H4 (cell line): ENCODE measurements at regions not wholly inside any gene's neighbourhood (a gene's known extent, or its start where the extent isn't known, plus 50 kb on each side); places are given as distances from the start of the nearest gene placed in this dataset.

Experiments used
- DNase-seq: peaks from one replicate; pipeline ENCODE4 v3.0.0-alpha.2; 2015; ENCODE audit warnings: low spot score

- no peak for DNase-seq
Measured at GRCh38 chr18:8458546-8459215, 150.6 kb upstream of the RAB12 start.

- no peak for DNase-seq
Measured at GRCh38 chr18:8460748-8461147, 148.5 kb upstream of the RAB12 start.

DNA sequence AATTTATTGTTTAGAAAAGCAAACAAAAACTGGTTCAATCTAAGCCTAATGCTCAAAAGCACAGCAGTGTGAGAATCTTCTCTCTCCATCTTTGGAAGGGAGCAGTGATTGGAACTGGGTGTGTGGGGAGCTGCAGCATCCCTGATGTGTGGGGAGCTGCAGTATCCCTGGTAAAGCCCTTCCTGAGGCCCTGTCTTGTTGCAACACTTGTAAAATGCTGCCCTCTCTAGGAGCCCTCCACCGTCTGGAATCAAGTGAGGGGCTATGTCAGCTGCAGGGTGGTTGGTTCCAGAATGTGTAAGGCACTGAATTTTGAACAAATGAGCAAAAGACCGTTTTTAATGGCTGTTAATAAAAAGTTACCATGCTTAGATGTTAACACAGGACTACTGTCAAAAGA lies 147.7 kb upstream of the RAB12 start:
- no peak for DNase-seq

DNA sequence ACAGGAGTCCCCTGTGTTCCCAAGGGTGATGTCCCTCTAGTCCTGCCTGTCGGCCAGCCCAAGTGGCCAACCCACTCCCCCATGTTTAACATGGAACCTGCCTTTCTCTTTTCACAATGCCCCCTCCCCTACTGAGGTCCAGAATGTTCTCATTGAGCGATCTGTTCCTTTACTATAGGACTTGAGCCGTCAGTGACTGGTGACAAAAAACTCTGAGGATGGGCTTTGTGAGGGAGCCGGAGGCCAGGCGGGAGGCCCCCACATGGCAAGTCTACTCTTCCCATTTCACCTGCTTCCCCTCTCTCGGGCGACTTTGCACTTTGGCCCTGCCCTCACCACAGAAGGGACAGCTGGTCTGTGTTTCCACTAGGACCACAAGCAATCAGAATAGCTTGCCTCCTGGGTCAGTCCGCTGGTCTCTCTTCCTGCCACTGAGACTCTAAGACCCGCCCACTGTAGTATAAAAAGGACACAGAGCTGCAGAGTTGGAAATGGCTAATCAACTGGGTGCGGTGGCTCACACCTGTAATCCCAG lies 146.5 kb upstream of the RAB12 start:
- no peak for DNase-seq

- DNase-seq = no peak
Measured at GRCh38 chr18:8463791-8464190, 145.4 kb upstream of the RAB12 start.

DNA sequence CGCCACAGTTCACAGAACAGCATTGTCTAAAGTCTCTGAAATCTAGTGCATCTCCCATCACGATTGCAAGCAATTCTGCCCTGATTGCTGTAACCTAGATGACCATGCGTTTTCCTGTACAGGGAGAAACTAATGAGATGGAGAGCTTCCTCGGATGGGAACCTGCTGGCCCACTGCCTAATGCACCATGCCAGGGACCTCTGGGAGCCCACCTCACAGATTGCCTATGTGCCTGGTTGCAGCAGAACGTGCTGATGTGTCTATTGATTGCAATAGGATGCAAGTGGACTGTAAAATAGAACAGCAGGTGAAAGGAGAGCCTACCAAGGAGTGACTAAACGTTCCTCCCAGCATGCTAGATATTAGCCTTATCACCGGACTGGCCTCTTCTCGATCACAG lies 141.0 kb upstream of the RAB12 start:
- DNase-seq = no peak

GRCh38 chr18:8468921-8469335 lies 140.3 kb upstream of the RAB12 start:
- DNase-seq = no peak

GRCh38 chr18:8469544-8470130 lies 139.6 kb upstream of the RAB12 start:
- DNase-seq = no peak

DNA sequence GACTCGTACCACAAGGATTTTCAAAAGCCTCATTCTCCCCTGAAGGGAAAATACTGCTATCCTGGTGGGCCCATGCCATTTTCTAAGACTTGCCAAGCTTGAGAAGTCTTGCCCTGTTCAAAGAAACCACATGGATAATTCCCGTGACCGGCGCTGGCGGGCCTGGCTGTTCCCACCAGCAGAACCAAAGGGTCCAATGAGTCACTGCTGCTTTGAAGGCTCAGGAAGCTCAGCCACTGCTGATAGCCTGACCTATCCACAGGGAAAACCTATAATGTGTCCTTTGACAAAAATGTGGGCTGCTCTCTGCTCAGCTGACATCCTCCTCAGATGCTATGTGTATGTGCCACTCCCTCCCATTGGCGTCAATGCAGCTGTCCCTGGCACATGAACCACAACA lies 137.9 kb upstream of the RAB12 start:
- DNase-seq = no peak

DNA sequence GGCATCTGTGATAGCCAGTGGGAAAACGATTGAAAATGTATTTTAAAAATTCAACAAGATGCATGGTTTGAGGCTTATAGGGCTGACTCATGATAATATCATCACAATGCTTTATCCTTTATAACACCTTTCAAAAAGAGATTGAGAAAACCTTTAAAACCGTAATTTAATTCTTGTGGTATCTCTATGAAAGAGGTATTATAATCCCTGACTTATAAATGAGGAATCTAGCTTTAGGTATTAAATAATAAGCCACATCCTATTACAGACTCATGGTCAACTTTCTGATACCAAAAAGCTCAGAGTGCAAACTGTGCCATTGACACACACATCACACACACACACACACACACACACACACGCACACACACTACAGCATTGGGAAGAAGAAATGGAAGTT lies 134.6 kb upstream of the RAB12 start:
- no peak for DNase-seq

DNA sequence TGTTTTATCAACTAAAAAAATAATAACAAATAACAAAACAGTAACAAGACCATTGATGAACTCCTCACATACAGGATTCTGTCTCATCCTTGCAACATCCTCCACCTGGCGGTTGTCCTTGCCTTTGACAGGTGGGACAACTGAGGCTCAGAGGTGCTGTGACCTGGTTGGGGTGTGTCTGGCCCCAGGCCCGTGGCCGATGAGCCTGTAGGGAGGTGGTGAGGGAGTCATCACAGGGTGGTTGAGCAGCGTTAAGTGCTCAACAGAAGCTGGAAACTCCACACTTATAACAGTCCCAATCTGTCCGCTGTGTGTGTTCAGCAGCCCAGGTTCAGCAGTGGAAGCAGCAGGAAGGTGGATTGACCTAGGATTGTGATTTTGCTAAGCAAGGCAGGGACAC lies 131.6 kb upstream of the RAB12 start:
- no peak for DNase-seq

DNA sequence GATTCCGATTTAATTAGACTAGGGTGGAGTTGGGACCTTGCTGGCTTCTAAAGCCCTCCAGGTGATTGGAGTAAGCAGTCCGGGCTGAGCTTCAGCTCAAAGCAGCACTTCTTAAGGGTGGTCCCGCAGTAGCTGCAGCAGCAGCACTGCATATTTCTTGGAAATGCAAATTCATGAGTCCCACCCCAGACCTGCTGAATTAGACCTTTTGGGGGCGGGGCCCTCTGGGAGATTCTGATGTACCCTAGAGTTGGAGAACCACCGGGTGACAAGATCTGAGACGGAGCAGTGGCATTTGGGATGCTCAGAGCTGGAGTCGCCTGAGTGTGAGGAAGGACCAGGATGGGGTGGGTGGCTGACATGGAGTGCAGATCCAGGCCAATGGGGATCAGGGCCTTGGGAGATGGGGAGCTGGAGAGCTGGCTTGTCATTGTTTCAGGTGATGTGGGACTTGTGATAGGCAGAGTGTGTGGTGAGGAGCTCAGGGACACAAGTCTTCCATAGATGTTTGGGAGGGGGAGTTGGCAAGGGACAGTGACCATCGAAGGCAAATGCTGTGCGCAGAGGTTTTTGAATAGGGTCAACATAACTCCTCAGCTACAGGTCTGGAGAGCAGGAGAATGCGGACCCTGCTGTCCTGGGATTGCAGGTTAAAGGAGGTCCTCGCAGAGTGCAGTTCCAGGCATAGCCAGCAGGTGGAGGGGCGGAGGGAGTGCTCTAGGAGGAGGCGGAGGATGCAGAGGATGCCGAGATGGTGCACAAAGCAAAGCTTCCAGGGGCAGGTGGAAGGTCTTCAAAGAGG lies 130.9 kb upstream of the RAB12 start:
- DNase-seq = peak; percentile 53

DNA sequence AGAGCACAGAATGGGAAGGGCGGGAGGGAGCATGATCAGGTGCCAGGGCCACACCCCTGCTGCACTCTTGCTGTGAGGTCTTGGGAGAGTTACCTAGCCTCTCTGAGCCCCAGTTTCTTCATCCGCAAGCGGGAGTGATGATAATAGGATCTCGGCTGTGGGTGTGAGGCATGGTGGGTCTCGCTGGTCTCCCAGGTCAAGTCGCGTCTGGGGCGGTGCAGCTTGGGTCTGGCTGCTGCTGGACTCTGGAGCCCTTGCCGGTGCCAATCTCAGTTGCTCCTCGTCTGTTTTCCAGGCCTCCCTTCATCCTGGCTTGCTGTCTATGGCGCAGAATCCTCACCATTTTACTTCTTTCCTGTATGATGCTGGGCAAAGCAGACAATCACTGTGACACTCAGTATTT lies 130.3 kb upstream of the RAB12 start:
- no peak for DNase-seq

DNA sequence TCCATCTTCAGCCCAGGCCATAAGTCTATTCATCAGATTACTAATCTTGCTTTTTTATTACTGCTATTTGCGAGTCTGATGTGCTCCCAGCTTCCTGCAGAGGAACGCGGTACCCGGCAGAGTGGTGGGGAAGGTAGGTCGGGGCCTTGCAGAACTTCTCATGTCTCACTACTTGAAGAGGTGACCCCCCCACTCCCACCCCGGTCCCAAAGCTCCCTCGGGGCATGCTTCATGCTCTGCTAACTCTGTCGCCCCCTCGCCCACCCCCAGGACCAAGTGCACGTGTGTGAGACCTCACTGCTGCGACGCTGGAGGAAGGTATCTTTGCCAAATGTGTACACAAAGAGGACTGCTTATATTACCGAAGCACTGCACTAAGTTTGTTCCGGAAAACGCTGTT lies 129.4 kb upstream of the RAB12 start:
- DNase-seq = no peak

DNA sequence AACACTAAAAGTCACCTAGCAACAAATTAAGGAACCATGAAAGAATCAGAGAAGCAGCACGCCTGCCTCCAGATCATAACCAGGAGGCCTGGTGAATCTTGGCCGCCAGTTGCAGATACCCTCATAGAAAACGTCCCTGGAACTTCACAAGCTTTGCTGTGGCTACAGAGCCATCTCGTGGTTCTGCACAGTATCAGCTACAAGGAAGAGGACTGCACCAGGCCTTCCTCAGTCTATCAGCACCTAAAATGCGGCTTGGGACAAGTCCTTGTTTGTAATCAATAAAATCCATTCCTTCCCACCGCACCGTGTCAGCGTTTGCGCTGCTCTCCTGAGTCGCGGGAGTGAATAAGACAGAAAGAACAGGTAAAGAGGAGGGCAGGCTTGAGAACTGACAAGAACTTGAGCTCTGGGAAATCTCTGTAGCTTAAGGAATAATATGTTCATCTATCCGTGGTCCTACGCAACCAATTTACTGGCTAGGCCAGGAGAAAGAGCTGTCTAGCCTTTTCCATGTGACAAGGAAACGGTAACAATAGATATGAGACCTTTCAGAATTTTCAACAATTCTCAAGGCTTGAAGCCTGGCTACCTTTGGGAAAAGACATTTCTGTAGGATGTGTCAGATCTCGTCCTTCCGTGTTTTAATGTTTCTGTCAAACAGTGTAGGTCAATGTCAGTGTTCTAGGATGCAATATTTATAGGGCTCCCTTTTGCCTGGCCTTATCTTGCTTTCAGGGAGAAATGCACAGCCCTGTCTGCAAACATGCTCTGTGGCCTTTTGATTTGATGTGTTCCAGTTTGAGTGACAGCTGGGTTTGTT lies 128.5 kb upstream of the RAB12 start:
- DNase-seq = peak; percentile 54

DNA sequence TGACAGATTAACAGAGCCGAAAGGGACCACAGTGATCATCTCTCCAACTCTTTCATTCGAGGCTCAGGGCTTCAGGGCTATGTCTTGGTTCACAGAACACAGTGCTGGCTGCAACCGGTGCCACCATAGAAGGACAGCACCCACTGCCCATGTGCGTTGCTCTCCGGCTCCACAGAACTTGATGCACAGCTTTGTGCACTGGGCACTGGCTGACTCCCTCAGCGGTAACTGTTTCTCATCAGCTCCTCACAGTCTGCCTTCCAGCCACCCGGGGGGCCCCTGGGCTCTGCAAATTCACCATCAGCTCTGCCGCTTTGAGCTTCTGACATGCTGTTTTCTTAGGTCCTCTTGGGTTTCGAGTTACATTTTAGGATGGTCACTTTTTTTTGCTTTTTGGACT lies 124.3 kb upstream of the RAB12 start:
- no peak for DNase-seq

- no peak for DNase-seq
Measured at GRCh38 chr18:8489761-8490160, 119.5 kb upstream of the RAB12 start.

GRCh38 chr18:8491516-8491915 lies 117.7 kb upstream of the RAB12 start:
- no peak for DNase-seq

DNA sequence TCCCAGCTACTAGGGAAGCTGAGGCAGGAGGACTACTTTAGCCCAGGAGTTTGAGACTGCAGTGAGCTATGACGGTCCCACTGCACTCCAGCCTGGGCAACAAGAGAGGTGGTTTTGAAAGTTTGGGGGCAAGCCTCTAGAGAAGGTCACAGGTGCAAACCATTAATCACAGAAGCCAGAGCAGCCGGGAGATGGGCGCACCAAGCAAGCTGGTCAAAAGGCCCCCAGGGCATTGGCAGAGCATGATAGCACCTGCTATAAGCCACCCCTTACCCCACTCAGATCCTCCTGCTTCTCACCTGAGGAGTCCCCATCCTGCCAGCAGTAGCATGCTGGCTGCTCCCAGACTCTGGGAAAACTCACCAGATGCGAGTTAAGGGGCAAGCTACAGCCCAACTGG lies 116.1 kb upstream of the RAB12 start:
- DNase-seq = no peak

DNA sequence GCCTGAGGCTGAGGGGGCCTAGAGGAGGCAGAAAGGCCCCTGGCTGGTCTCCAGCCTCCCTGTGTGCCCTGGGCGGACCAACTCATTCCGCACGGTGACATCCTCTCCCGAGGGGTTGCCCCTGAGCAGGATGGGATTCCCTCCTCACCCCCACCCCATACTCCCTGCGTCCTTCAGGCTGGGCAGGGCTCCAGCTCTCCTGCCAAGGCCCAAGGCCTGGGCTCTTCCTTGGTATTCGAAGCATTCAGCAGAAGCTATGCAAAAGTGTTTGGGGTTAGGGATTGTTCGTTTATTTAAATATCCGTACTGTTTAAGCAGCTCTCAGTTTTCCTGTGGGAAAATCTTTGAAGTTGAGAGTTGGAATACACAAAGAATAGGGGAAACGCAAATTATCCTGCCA lies 113.1 kb upstream of the RAB12 start:
- DNase-seq = no peak

DNA sequence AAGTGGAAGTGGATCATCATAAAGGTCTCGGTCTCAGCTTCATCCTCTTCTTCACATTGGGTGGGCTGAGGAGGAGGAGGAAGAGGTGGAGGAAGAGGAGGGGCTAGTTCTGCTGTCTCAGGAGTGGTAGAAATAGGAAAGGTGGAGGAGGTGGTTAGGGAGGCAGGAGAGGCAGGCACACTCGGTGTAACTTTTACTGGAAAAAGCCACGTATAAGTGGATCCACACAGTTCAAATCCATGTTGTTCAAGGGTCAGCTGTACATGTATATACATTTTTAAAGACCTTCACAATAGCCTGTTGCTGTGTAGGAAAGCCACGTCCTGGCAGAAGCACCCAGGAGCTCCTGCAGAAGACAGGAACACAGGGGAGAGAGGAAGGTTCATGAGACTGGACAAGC lies 110.3 kb upstream of the RAB12 start:
- no peak for DNase-seq
